Superior temporal gyrus (tissue), 1 donor: ENCODE measurements at regions not wholly inside any gene's neighbourhood (a gene's known extent, or its start where the extent isn't known, plus 50 kb on each side); places are given as distances from the start of the nearest gene placed in this dataset.

Experiments
- DNase-seq: peaks from one replicate; pipeline ENCODE4 v3.0.0-alpha.2; 2016; ENCODE audit errors: extremely low spot score

- no peak for DNase-seq
These were observed 115.2 kb downstream of the MRPL14 start for GRCh38 chr6:44012078-44012493.

GRCh38 chr6:44011350-44011920, 115.8 kb downstream of the MRPL14 start:
- no peak for DNase-seq

GRCh38 chr6:44010411-44011349, 116.6 kb downstream of the MRPL14 start:
- DNase-seq, result no peak

GRCh38 chr6:44009425-44010321, 117.6 kb downstream of the MRPL14 start:
- no peak for DNase-seq

GRCh38 chr6:44008821-44009370, 118.4 kb downstream of the MRPL14 start:
- DNase-seq, result no peak

GRCh38 chr6:44007818-44008621, 119.2 kb downstream of the MRPL14 start:
- DNase-seq, result no peak

GRCh38 chr6:44006872-44007303, 120.4 kb downstream of the MRPL14 start:
- DNase-seq, result no peak

- no peak for DNase-seq
These were observed 121.0 kb downstream of the MRPL14 start for GRCh38 chr6:44006123-44006871.

- DNase-seq, result no peak
These were observed 121.7 kb downstream of the MRPL14 start for GRCh38 chr6:44005507-44005903.

- DNase-seq, result no peak
These were observed 122.4 kb downstream of the MRPL14 start for GRCh38 chr6:44004625-44005506.

- DNase-seq, result no peak
These were observed 123.1 kb downstream of the MRPL14 start for GRCh38 chr6:44004136-44004535.

- no peak for DNase-seq
These were observed 123.7 kb downstream of the MRPL14 start for GRCh38 chr6:44003345-44004061.

- DNase-seq, result no peak
These were observed 124.5 kb downstream of the MRPL14 start for GRCh38 chr6:44002593-44003344.

GRCh38 chr6:44002067-44002592, 125.1 kb downstream of the MRPL14 start:
- no peak for DNase-seq

- DNase-seq, result no peak
These were observed 125.8 kb downstream of the MRPL14 start for GRCh38 chr6:44001318-44002066.

GRCh38 chr6:44000164-44000842, 126.9 kb downstream of the MRPL14 start:
- DNase-seq, result no peak
